CD4-positive, alpha-beta T cell (primary cell): ENCODE measurements at regions not wholly inside any gene's neighbourhood (a gene's known extent, or its start where the extent isn't known, plus 50 kb on each side); places are given as distances from the start of the nearest gene placed in this dataset.

Source experiments
- ATAC-seq: fragments of 200-7000 bp; cut with Tn5 transposase; one replicate; pipeline ENCODE4 v1.10.0; 2022; ENCODE audit warnings: mild to moderate bottlenecking; ENCODE audit not compliant: poor library complexity
- CTCF ChIA-PET: fragments of 350-600 bp; sonication (Branson Sonifier 250); formaldehyde crosslinking; loops from one replicate; lab custom pipeline; 2021; ENCODE audit warnings: antibody characterized with exemption, inconsistent platforms; lab: Charles Lee
- POLR2A ChIA-PET: fragments of 350-600 bp; sonication (Branson Sonifier 250); formaldehyde crosslinking; loops from one replicate; lab custom pipeline; 2021; ENCODE audit warnings: antibody characterized with exemption, inconsistent platforms; lab: Charles Lee
- DNase-seq, 14 experiments: peaks; one replicate each; pipeline ENCODE4 v3.0.0-alpha.2; 2013 to 2020; ENCODE audit warnings: mixed read lengths in 2 of 14
- H3K27ac ChIP-seq, 2 donors: one replicate each; pipeline versions ENCODE4 v1.5.1 to v1.7.0; 2013; ENCODE audit warnings: low read length in 2 of 2, low read depth in 1 of 2, mild to moderate bottlenecking in 1 of 2
- H3K27me3 ChIP-seq, 2 experiments: 1 replicate in 1 of 2; 2 replicates in 1 of 2; pipeline versions ENCODE4 v1.6.1 to v1.7.0; 2013; ENCODE audit warnings: low read length in 2 of 2, control low read depth in 1 of 2, mild to moderate bottlenecking in 1 of 2, moderate library complexity in 1 of 2; ENCODE audit not compliant: insufficient read depth in 2 of 2, control insufficient read depth in 1 of 2
- H3K36me3 ChIP-seq: one replicate; pipeline ENCODE4 v1.6.1; 2013; ENCODE audit warnings: low read length, control low read depth; ENCODE audit not compliant: insufficient read depth
- H3K4me1 ChIP-seq: one replicate; pipeline ENCODE4 v1.6.1; 2013; ENCODE audit warnings: low read length, control low read depth; ENCODE audit not compliant: insufficient read depth
- H3K4me3 ChIP-seq: one replicate; pipeline ENCODE4 v1.5.1; 2013; ENCODE audit warnings: mild to moderate bottlenecking, low read length, moderate library complexity
- H3K9me3 ChIP-seq, 2 experiments: 1 replicate in 1 of 2; 2 replicates in 1 of 2; pipeline versions ENCODE4 v1.6.1 to v1.7.0; 2013; ENCODE audit warnings: low read length in 2 of 2, mild to moderate bottlenecking in 2 of 2, control low read depth in 1 of 2, moderate library complexity in 1 of 2; ENCODE audit not compliant: control insufficient read depth in 1 of 2, insufficient read depth in 1 of 2
- H3K27ac Mint-ChIP-seq: one replicate; pipeline ENCODE4 v1.8.0; 2020; ENCODE audit warnings: mixed read lengths
- H3K27me3 Mint-ChIP-seq: one replicate; pipeline ENCODE4 v1.8.0; 2021; ENCODE audit warnings: mixed read lengths
- H3K36me3 Mint-ChIP-seq: one replicate; pipeline ENCODE4 v1.8.0; 2021; ENCODE audit warnings: low read depth, mixed read lengths
- H3K4me1 Mint-ChIP-seq: one replicate; pipeline ENCODE4 v1.8.0; 2021; ENCODE audit warnings: low read depth, mixed read lengths
- H3K4me3 Mint-ChIP-seq: one replicate; pipeline ENCODE4 v1.8.0; 2020; ENCODE audit warnings: mild to moderate bottlenecking, mixed read lengths
- H3K9me3 Mint-ChIP-seq: one replicate; pipeline ENCODE4 v1.8.0; 2020; ENCODE audit warnings: mixed read lengths
- intact Hi-C, 2 experiments: fragments of 100-400 bp; cut with DNase I in 1 of 2; cut with micrococcal nuclease in 1 of 2; formaldehyde crosslinking; loops; one replicate each; pipeline versions ENCODE4 v1.15.1 to v1.9.0; 2023 to 2025; cut with DNase I, micrococcal nuclease
- TF ChIP-seq, protein P1 (sequence below): fragments of 200-600 bp; IDR thresholded peaks from one replicate; pipeline ENCODE4 v1.8.0; 2022; ENCODE audit warnings: antibody characterized with exemption, mild to moderate bottlenecking

DNA sequence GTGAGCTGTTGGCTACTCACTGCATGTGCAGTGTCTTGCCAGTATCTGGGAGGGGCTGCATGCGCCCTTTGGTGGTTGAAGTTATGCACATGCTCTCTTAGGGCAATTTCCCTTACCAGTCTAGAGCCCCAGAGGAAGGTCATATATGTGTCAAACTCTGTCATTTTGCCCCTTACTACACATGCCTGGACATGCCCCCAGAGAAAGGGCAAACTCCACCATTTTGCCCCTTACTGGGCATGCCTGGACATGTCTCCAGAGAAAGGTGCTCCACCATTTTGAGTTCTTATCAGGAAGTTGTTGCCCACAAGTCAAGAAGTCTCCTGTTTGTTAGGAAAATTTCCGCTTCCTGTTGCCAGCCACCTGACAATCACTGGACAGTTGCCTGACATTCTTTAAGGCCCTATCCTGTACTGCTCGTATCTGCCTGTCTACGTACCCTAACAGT, 56.4 kb upstream of the PLAC8 start:
- no peak overlapping the region for H3K4me3 ChIP-seq
- Mint-ChIP-seq H3K4me1 (peaks cover 21% of the 10 kb centered on the region), H3K27me3 (no peaks in the 10 kb centered on the region), H3K27ac (no peak overlapping the region), H3K9me3 (peaks cover 3% of the 10 kb centered on the region), H3K36me3 (no peaks in the 10 kb centered on the region), H3K4me3 (no peak overlapping the region)
- no peak for DNase-seq
- no peak overlapping the region for H3K27ac ChIP-seq
- peaks cover 4% of the 10 kb centered on the region for H3K4me1 ChIP-seq
- no peaks in the 10 kb centered on the region for H3K9me3 ChIP-seq
- CTCF ChIA-PET, result no interaction called here
- intact Hi-C loops, result no loop called here
- no peaks in the 10 kb centered on the region for H3K27me3 ChIP-seq
- TF ChIP-seq, protein P1, sequence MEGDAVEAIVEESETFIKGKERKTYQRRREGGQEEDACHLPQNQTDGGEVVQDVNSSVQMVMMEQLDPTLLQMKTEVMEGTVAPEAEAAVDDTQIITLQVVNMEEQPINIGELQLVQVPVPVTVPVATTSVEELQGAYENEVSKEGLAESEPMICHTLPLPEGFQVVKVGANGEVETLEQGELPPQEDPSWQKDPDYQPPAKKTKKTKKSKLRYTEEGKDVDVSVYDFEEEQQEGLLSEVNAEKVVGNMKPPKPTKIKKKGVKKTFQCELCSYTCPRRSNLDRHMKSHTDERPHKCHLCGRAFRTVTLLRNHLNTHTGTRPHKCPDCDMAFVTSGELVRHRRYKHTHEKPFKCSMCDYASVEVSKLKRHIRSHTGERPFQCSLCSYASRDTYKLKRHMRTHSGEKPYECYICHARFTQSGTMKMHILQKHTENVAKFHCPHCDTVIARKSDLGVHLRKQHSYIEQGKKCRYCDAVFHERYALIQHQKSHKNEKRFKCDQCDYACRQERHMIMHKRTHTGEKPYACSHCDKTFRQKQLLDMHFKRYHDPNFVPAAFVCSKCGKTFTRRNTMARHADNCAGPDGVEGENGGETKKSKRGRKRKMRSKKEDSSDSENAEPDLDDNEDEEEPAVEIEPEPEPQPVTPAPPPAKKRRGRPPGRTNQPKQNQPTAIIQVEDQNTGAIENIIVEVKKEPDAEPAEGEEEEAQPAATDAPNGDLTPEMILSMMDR, result no peak
- ATAC-seq, result no peak
- POLR2A ChIA-PET, result no interaction called here
- no peaks in the 10 kb centered on the region for H3K36me3 ChIP-seq
